ENCODE measurements at regions not wholly inside any gene's neighbourhood (a gene's known extent, or its start where the extent isn't known, plus 50 kb on each side); places are given as distances from the start of the nearest gene placed in this dataset.

DNA sequence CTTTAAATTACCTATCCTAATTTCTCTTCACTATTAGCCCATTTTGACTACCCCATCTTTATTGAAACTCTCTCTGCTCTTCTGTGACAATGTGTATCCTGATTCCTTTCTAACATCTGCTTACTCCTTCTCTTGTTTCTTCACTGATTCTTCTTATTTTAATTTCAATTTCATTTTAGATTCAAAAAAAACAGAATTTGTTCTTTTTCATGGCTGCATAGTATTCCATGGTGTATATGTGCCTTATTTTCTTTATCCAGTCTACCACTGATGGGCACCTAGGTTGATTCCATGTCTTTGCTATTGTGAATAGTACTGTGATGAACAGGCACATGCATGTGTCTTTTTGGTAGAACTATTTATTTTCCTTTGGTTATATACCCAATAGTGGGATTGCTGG lies 120.0 kb upstream of the VAMP7 start:
- Mint-ChIP-seq H3K9me3 (ENCODE audit: unreplicated experiment) (peaks cover 4% of the 10 kb centered on the region), H3K36me3 (ENCODE audit: low read depth, unreplicated experiment) (no peaks in the 10 kb centered on the region), H3K27me3 (ENCODE audit: unreplicated experiment) (no peaks in the 10 kb centered on the region), H3K27ac (ENCODE audit: unreplicated experiment) (no peak overlapping the region), H3K4me3 (ENCODE audit: unreplicated experiment) (no peak overlapping the region), H3K4me1 (ENCODE audit: unreplicated experiment) (no peaks in the 10 kb centered on the region)
- DNase-seq (ENCODE audit: low spot score) = no peak
- TF ChIP-seq, protein P1, sequence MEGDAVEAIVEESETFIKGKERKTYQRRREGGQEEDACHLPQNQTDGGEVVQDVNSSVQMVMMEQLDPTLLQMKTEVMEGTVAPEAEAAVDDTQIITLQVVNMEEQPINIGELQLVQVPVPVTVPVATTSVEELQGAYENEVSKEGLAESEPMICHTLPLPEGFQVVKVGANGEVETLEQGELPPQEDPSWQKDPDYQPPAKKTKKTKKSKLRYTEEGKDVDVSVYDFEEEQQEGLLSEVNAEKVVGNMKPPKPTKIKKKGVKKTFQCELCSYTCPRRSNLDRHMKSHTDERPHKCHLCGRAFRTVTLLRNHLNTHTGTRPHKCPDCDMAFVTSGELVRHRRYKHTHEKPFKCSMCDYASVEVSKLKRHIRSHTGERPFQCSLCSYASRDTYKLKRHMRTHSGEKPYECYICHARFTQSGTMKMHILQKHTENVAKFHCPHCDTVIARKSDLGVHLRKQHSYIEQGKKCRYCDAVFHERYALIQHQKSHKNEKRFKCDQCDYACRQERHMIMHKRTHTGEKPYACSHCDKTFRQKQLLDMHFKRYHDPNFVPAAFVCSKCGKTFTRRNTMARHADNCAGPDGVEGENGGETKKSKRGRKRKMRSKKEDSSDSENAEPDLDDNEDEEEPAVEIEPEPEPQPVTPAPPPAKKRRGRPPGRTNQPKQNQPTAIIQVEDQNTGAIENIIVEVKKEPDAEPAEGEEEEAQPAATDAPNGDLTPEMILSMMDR (IDR thresholded peaks at IDR 0.05; ENCODE audit: unreplicated experiment) = no peak

DNA sequence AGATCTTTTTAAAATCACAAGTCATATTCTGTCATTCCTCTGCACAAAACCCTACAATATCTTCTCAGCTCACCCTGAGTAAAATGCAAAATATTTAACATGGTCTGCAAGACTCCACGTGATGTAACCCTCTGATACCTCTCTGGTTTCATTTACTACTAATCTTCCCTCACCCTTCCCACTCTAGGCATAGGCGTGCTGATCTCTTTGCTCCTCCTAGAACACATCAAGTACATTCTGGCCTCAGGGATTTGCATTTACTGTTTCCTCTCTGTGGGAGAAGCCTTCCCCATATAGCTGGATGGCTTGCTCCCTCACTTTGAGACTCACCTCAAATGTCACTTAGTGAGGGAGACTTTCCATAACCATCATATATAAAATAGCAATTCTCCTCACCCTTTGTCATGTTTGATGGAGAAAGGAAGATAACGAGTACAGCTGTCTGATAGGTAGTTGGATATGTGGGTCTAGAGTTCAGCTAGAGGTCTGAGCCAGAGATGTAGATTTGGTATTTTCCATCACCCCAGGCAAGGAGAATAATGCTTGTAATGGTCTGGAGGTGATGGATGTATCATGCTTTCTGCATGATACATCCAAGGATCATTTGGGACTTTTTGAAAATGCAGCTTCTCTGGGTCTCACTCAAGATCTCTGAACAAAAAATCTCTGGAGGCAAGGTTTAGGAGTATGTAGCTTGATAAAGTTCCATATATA lies 123.9 kb upstream of the VAMP7 start:
- H3K9me3 Mint-ChIP-seq (ENCODE audit: unreplicated experiment) = peaks cover 4% of the 10 kb centered on the region
- TF ChIP-seq, protein P1 (IDR thresholded peaks at IDR 0.05; ENCODE audit: unreplicated experiment) = no peak
- no peaks in the 10 kb centered on the region for H3K36me3 Mint-ChIP-seq (ENCODE audit: low read depth, unreplicated experiment)
- no peaks in the 10 kb centered on the region for H3K4me1 Mint-ChIP-seq (ENCODE audit: unreplicated experiment)
- H3K27ac Mint-ChIP-seq (ENCODE audit: unreplicated experiment) = no peak overlapping the region
- H3K27me3 Mint-ChIP-seq (ENCODE audit: unreplicated experiment) = no peaks in the 10 kb centered on the region
- DNase-seq (ENCODE audit: low spot score) = no peak
- no peak overlapping the region for H3K4me3 Mint-ChIP-seq (ENCODE audit: unreplicated experiment)

DNA sequence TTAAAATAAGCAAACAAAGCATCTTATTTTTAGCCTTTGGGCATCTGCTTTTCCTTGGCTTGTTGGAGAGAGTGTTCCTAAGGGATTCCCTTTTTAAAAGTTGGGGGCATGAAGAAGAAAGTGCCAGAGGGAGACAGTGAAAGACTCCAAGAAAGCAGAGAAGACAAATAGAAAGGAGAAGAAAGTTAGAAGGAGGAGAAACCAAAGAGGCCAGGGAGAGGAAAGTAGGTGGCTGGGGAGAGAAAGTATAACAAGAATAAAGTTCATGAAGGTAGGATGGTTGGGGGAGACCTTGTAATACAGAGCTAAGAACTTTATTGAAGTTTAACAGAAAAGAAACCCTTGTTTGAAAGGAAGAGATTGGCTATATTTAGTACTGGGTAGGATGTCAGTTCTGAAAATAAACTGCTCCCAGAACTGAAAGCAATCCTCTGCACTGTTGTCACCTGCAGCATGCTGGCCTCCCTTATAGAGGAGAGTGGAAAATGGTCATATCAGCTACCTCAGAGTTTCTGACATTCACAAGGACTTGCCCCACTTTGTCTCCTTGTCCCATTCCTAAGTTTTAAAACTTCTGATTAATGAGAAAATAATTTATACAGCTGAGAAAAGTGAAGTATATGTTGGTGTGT lies 125.3 kb upstream of the VAMP7 start:
- Mint-ChIP-seq H3K27ac (ENCODE audit: unreplicated experiment) (no peak overlapping the region), H3K4me3 (ENCODE audit: unreplicated experiment) (no peak overlapping the region), H3K27me3 (ENCODE audit: unreplicated experiment) (peaks cover 2% of the 10 kb centered on the region), H3K36me3 (ENCODE audit: low read depth, unreplicated experiment) (no peaks in the 10 kb centered on the region), H3K4me1 (ENCODE audit: unreplicated experiment) (no peaks in the 10 kb centered on the region), H3K9me3 (ENCODE audit: unreplicated experiment) (peaks cover 4% of the 10 kb centered on the region)
- DNase-seq (ENCODE audit: low spot score) = no peak
- TF ChIP-seq, protein P1 (IDR thresholded peaks at IDR 0.05; ENCODE audit: unreplicated experiment) = no peak

DNA sequence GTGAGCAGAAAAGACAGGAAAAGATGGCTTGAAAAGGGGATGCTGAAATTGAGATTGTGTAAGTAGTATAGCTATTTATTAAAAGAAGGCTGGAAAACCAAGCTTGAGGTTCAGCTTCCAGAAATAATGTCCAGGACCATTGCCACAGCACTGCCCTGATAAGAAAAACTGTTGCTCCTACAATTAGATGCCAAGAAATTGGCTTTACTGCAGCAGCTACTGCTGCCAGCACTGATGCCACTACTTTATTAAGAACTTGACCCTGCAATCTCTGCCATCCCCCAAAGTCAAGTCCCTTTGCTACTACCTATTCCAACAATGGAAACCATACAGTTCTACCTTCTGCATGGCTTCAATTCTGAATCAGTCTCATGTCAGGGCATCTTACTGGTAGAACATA lies 130.0 kb upstream of the VAMP7 start:
- no peak overlapping the region for H3K4me3 Mint-ChIP-seq (ENCODE audit: unreplicated experiment)
- H3K27me3 Mint-ChIP-seq (ENCODE audit: unreplicated experiment) = peaks cover 2% of the 10 kb centered on the region
- TF ChIP-seq, protein P1 (IDR thresholded peaks at IDR 0.05; ENCODE audit: unreplicated experiment) = no peak
- H3K36me3 Mint-ChIP-seq (ENCODE audit: low read depth, unreplicated experiment) = no peaks in the 10 kb centered on the region
- H3K27ac Mint-ChIP-seq (ENCODE audit: unreplicated experiment) = no peak overlapping the region
- H3K9me3 Mint-ChIP-seq (ENCODE audit: unreplicated experiment) = no peaks in the 10 kb centered on the region
- no peak for DNase-seq (ENCODE audit: low spot score)
- H3K4me1 Mint-ChIP-seq (ENCODE audit: unreplicated experiment) = no peaks in the 10 kb centered on the region

DNA sequence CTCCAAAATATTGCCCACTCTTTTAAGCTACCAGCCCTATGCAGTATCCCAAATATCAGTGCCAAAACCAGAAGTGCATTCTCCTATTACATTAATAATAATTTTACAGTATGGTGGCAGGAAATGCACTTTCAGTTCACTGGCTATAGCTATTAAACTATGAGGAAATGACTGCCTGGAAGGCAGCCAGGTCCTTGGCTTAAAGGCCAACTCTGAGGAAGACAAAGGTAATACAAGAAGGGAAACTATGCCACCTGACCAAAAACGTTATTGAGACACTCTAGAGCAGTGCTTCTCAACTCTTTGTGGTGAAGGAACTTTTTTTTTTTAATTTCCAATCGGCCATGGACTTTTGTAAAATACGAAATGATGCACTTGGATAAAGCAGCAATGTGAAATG lies 133.6 kb upstream of the VAMP7 start:
- Mint-ChIP-seq H3K27ac (ENCODE audit: unreplicated experiment) (no peak overlapping the region), H3K9me3 (ENCODE audit: unreplicated experiment) (no peaks in the 10 kb centered on the region), H3K36me3 (ENCODE audit: low read depth, unreplicated experiment) (no peaks in the 10 kb centered on the region), H3K4me1 (ENCODE audit: unreplicated experiment) (peaks cover 2% of the 10 kb centered on the region), H3K27me3 (ENCODE audit: unreplicated experiment) (peaks cover 2% of the 10 kb centered on the region), H3K4me3 (ENCODE audit: unreplicated experiment) (no peak overlapping the region)
- no peak for DNase-seq (ENCODE audit: low spot score)
- TF ChIP-seq, protein P1 (IDR thresholded peaks at IDR 0.05; ENCODE audit: unreplicated experiment) = no peak
